GM21360 (cell line): ENCODE measurements at regions not wholly inside any gene's neighbourhood (a gene's known extent, or its start where the extent isn't known, plus 50 kb on each side); places are given as distances from the start of the nearest gene placed in this dataset.
"Not testable (repeated sequence)": the region's sequence is repeated elsewhere in the genome, so short reads cannot be mapped to it uniquely, and the experiment has no call there.

Experiments
- ATAC-seq: cut with Tn5 transposase; IDR thresholded peaks from one replicate; pipeline ENCODE4 v1.9.1; 2021; ENCODE audit warnings: mild to moderate bottlenecking, moderate library complexity; ENCODE audit not compliant: unreplicated experiment

GRCh38 chr6:4341078-4341797, 205.9 kb upstream of the ECI2 start:
- no peak for ATAC-seq

GRCh38 chr6:4340544-4340943, 205.2 kb upstream of the ECI2 start:
- ATAC-seq: no peak

- no peak for ATAC-seq
These were observed 203.5 kb upstream of the ECI2 start for GRCh38 chr6:4338884-4339283.

- no peak for ATAC-seq
These were observed 201.5 kb upstream of the ECI2 start for GRCh38 chr6:4336778-4337442.

- no peak for ATAC-seq
These were observed 200.7 kb upstream of the ECI2 start for GRCh38 chr6:4336084-4336483.

- ATAC-seq: not testable (repeated sequence)
These were observed 198.9 kb upstream of the ECI2 start for GRCh38 chr6:4334158-4334740.

GRCh38 chr6:4327841-4328240, 192.5 kb upstream of the ECI2 start:
- ATAC-seq: no peak

GRCh38 chr6:4324746-4325145, 189.4 kb upstream of the ECI2 start:
- no peak for ATAC-seq

GRCh38 chr6:4323322-4323721, 187.9 kb upstream of the ECI2 start:
- ATAC-seq: no peak

GRCh38 chr6:4322846-4323309, 187.5 kb upstream of the ECI2 start:
- ATAC-seq: no peak

GRCh38 chr6:4322134-4322845, 186.9 kb upstream of the ECI2 start:
- ATAC-seq: no peak

GRCh38 chr6:4320860-4321259, 185.5 kb upstream of the ECI2 start:
- ATAC-seq: no peak

GRCh38 chr6:4319981-4320683, 184.8 kb upstream of the ECI2 start:
- no peak for ATAC-seq

GRCh38 chr6:4318321-4318720, 182.9 kb upstream of the ECI2 start:
- no peak for ATAC-seq

GRCh38 chr6:4316867-4317400, 181.6 kb upstream of the ECI2 start:
- ATAC-seq: no peak

- ATAC-seq: no peak
These were observed 178.9 kb upstream of the ECI2 start for GRCh38 chr6:4314201-4314707.

GRCh38 chr6:4313044-4313686, 177.8 kb upstream of the ECI2 start:
- ATAC-seq: no peak

- ATAC-seq: no peak
These were observed 176.8 kb upstream of the ECI2 start for GRCh38 chr6:4311976-4312860.

- no peak for ATAC-seq
These were observed 174.2 kb upstream of the ECI2 start for GRCh38 chr6:4309540-4309939.
